Kidney tubule cell (primary cell): ENCODE measurements at regions not wholly inside any gene's neighbourhood (a gene's known extent, or its start where the extent isn't known, plus 50 kb on each side); places are given as distances from the start of the nearest gene placed in this dataset.
"Not testable (repeated sequence)": the region's sequence is repeated elsewhere in the genome, so short reads cannot be mapped to it uniquely, and the experiment has no call there.

ENCODE experiments used
- DNase-seq: peaks from one replicate; pipeline ENCODE4 v3.0.0-alpha.2; 2018; ENCODE audit warnings: low spot score

GRCh38 chr5:17037751-17038150, 101.7 kb upstream of the MYO10 start:
- DNase-seq, result peak; percentile 52

DNA sequence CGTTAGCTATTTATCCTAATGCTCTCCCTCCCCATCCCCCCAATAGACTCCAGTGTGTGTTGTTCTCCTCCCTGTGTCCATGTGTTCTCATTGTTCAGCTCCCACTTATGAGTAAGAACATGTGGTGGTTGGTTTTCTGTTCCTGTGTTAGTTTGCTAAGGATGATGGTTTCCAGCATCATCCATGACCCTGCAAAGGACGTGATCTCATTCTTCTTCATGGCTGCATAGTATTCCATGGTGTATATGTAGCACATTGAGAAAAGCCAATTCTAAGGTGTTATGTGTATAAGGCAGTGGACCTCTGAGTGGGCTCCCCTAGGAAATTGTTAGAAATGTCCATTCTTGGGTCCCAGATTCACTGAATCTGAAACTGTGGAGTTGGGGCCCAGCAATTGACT, 103.1 kb upstream of the MYO10 start:
- DNase-seq, result no peak

- no peak for DNase-seq
Observed at GRCh38 chr5:17042041-17042440, 106.0 kb upstream of the MYO10 start.

DNA sequence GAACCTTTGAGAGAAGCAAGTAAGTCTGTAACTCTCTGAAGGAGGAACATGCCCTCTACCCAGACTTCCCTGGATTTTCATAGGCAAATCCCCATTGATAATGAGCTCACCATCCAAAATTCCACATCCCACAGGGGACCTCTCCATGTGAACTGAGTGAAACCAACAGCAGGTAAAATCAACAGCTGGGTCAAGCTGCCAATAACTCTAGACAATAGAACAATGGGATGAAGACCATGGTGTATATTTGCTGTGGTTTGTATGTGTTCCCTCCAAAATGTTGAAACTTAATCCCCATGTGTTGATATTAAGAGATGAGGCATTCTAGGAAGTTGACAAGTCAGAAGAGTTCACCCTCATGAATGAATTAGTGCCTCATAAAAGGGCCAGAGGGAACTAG, 110.2 kb upstream of the MYO10 start:
- no peak for DNase-seq

- no peak for DNase-seq
Observed at GRCh38 chr5:17050236-17050635, 114.1 kb upstream of the MYO10 start.

GRCh38 chr5:17054911-17055310, 118.8 kb upstream of the MYO10 start:
- DNase-seq, result no peak

GRCh38 chr5:17056141-17056631, 120.1 kb upstream of the MYO10 start:
- peak; percentile 56 for DNase-seq

- DNase-seq, result no peak
Observed at GRCh38 chr5:17058438-17058837, 122.3 kb upstream of the MYO10 start.

GRCh38 chr5:17061973-17062470, 125.9 kb upstream of the MYO10 start:
- DNase-seq, result no peak

GRCh38 chr5:17062741-17063140, 126.7 kb upstream of the MYO10 start:
- not testable (repeated sequence) for DNase-seq

DNA sequence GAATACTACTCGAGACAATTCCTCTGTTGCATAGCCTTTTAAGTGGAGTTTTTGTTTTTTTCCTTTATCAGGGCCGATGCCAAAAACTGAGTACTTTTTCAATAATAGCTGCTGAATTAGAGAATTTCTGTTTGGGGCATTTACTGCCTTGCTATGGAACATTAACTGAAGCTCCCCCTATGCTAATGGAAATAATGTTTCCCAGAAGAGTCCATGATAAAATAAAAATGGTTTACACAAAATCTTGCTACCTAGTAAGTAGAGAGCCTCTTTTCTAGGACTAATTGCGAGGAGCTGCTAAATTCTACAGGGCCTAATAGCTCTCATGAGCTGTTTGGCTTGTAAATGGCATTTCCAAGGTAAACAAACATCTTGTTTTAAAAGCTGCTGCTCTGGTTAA, 128.2 kb upstream of the MYO10 start:
- no peak for DNase-seq

GRCh38 chr5:17065458-17065857, 129.4 kb upstream of the MYO10 start:
- DNase-seq, result no peak

- not testable (repeated sequence) for DNase-seq
Observed at GRCh38 chr5:17066026-17066425, 129.9 kb upstream of the MYO10 start.

DNA sequence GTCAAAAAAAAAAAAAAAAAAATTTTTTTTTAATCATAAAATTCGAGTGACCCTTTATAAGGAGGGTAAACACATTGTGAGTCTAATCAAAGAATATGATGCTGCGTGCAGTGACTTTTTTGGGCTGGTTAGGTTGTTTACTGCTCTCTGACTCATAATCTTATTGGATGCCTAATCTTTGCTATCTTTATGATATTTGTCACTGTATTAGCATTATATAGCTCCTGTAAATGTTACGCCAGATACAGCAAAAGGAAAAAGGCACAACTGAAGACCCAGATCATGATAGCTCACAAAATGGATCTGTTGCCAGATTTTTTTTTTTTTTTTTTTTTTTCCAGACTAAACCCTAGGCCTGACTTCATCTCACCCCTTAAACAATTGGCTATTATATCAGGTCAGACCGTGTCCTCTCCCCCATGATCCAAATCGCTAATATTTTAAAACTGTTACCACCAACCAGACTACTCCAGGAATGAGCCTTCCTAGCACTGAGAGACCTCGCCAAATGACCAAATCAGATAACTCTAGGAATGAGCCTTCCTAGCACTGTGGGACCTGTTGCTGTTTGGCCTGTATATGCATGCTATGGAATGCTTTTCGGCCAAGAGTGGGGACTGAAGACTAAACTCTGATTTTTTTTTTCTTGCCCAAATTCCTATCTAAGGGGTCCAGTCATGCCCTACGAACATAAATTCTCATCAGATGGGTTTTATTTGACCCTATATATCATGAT, 131.7 kb upstream of the MYO10 start:
- DNase-seq, result no peak

DNA sequence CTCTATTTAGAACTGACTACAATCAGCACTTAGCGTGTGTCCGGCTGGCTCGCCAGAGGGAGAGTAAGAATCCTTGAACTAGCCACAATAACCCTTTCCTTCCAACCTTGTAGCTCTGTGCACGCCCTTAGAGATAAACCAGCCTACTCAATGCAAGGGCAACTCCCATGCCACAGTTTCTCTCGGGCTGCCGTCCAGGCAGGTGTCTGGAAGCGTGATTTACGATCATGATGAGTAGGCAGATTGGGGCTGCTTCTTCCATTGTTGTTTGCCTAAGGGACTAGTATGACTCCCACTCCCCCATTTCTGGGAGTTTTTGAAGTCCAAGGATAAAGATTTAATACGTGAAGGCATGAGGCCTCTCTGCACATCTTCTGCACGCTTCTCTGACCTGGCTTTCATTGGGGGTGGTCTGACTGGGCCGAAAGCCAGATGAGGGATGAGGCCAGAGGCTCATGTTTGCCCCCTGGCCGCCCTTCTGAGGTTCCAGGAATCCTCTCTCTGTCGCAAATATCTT, 134.0 kb upstream of the MYO10 start:
- peak; percentile 52 for DNase-seq

- no peak for DNase-seq
Observed at GRCh38 chr5:17070647-17071046, 134.6 kb upstream of the MYO10 start.

DNA sequence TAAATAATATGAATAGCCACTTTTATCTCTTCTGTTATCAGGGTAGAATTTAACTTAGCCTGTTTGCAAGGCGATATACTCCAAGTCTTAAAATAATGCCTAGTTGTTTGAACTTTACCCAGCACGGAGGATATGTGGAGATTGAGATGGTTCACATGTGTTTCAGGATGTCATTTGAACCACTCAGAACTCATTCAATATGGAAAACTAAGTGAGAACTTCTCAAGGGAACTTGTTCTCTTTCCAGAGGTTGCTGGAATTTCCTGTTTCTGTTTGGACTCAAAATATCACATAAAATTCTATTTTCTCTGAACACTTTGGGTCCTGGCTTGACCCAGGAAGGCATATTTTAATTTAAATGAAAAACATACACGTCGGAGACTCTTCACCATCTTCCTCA, 139.1 kb upstream of the MYO10 start:
- DNase-seq, result no peak

GRCh38 chr5:17076272-17076671, 140.2 kb upstream of the MYO10 start:
- no peak for DNase-seq

- DNase-seq, result no peak
Observed at GRCh38 chr5:17077440-17078233, 139.8 kb upstream of the BASP1 start.

DNA sequence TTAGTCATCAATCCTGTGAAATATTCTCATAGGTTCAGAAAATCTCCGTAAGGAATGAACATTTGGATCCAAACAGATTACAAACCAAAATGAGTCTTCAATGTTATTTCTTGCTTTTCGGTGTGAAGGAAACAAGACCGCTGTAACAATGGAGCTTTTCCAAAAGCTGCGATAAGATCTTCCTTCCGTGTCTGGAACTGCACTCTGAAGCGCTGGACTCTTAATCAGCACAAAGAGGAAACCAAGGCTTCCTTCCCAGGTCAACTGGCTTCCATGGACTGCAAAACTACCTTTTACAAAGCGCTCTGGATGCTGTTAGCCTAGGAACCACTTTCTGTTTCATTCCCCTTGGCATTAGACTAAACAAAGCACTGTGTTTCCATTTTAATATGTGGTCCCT, 137.9 kb upstream of the BASP1 start:
- no peak for DNase-seq

GRCh38 chr5:17080361-17080760, 137.1 kb upstream of the BASP1 start:
- no peak for DNase-seq

DNA sequence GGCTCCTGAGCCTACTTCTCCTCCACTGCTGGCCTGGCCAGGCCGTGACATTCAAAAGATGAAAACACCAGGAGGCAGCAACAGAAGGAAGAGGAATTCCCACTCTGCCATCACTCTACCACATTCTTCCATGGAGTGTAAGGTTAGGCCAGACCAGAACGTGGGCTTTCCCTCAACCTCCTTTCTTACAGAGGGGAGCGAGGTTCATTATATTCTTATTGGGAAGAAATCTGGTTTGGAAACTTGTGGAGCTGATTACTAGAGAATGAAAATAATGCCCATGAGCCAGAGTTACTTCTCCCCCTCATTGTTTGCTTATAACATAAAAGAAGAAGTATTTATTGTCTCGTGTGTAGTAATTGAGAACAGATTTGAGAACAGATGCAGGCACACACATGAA, 136.3 kb upstream of the BASP1 start:
- no peak for DNase-seq

DNA sequence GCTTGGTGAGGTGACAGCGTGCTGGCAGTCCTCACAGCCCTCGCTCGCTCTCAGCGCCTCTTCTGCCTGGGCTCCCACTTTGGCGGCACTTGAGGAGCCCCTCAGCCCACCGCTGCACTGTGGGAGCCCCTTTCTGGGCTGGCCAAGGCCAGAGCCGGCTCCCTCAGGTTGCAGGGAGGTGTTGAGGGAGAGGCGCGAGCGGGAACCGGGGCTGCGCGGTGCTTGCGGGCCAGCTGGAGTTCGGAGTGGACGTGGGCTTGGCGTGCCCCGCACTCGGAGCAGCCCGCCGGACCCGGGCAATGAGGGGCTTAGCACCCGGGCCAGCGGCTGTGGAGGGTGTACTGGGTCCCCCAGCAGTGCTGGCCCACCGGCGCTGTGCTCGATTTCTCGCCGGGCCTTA, 134.2 kb upstream of the BASP1 start:
- DNase-seq, result not testable (repeated sequence)
